Vagina (tissue), 2 donors: ENCODE measurements at regions not wholly inside any gene's neighbourhood (a gene's known extent, or its start where the extent isn't known, plus 50 kb on each side); places are given as distances from the start of the nearest gene placed in this dataset.
"Not testable (repeated sequence)": the region's sequence is repeated elsewhere in the genome, so short reads cannot be mapped to it uniquely, and the experiment has no call there.

ENCODE experiments used
- CTCF ChIP-seq, 3 experiments: fragments of 450-650 bp in 2 of 3; fragments of 200-600 bp in 1 of 3; sonication (generic) in 1 of 3; IDR thresholded peaks; one replicate each; pipeline ENCODE4 v1.5.1; 2017 to 2019; ENCODE audit warnings: antibody characterized with exemption in 3 of 3, mild to moderate bottlenecking in 2 of 3, moderate library complexity in 2 of 3
- POLR2A ChIP-seq, 2 donors: fragments of 450-650 bp; IDR thresholded peaks; one replicate each; pipeline ENCODE4 v1.6.1; 2017; ENCODE audit warnings: antibody characterized with exemption in 2 of 2, mild to moderate bottlenecking in 2 of 2, moderate library complexity in 2 of 2

DNA sequence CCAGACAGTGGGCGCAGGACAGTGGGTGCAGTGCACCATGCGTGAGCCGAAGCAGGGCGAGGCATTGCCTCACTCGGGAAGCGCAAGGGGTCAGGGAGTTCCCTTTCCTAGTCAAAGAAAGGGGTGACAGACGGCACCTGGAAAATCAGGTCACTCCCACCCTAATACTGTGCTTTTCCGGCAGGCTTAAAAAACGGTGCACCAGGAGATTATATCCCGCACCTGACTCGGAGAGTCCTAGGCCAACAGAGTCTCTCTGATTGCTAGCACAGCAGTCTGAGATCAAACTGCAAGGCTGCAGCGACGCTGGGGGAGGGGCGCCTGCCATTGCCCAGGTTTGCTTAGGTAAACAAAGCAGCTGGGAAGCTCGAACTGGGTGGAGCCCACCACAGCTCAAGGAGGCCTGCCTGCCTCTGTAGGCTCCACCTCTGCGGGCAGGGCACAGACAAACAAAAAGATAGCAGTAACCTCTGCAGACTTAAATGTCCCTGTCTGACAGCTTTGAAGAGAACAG lies 116.4 kb downstream of the CXCL12 start:
- not testable (repeated sequence) for TF ChIP-seq POLR2A, CTCF (IDR thresholded peaks at IDR 0.05)
